HepG2 (cell line): ENCODE measurements at regions not wholly inside any gene's neighbourhood (a gene's known extent, or its start where the extent isn't known, plus 50 kb on each side); places are given as distances from the start of the nearest gene placed in this dataset.

Experiments
- ATAC-seq: fragments of 200-7000 bp; cut with Tn5 transposase; 3 replicates; pipeline ENCODE4 v1.9.1; 2020; ENCODE audit warnings: mild to moderate bottlenecking, moderate library complexity
- BruUV-seq: library from RNA; stranded (reverse); fragments of 400-500 nt; replicated peaks from 2 replicates; lab custom pipeline; 2021; lab: Mats Ljungman, UMichigan
- CTCF ChIA-PET: fragments of 300-600 bp; formaldehyde crosslinking; extraction: SDS; loops from one replicate; lab custom pipeline; 2021; ENCODE audit warnings: low total read pairs, inconsistent platforms, low intra/inter-chr PET ratio; lab: Yijun Ruan, JAX
- POLR2A ChIA-PET: fragments of 350-600 bp; sonication (Branson Sonifier 250); formaldehyde crosslinking; loops from one replicate; lab custom pipeline; 2020; ENCODE audit warnings: antibody characterized with exemption, inconsistent platforms; lab: Yijun Ruan, JAX
- DNase-seq: peaks from one replicate; pipeline ENCODE4 v3.0.0-alpha.2; 2015; ENCODE audit warnings: low spot score
- FAIRE-seq: peaks from 3 replicates; lab custom pipeline; 2011; peaks lifted over from hg19 to GRCh38; lab: Jason Lieb, UNC
- H2AFZ ChIP-seq: one replicate; pipeline ENCODE4 v1.6.1; 2011; ENCODE audit warnings: low read length, inconsistent platforms
- H3K27ac ChIP-seq: fragments of 300-600 bp; 3 replicates; pipeline ENCODE4 v1.8.0; 2011; ENCODE audit warnings: mixed run types, mild to moderate bottlenecking, mixed read lengths, low read length, inconsistent platforms; ENCODE audit not compliant: insufficient read depth; ENCODE audit errors: extremely low read length
- H3K27me3 ChIP-seq, 2 experiments: fragments of 200-600 bp in 1 of 2; 2 replicates in 1 of 2; 3 replicates in 1 of 2; pipeline versions ENCODE4 v1.6.0 to v1.8.0; 2011; ENCODE audit warnings: low read length in 2 of 2, mild to moderate bottlenecking in 2 of 2, moderate library complexity in 2 of 2, inconsistent platforms in 1 of 2; ENCODE audit not compliant: insufficient read depth in 2 of 2, control insufficient read depth in 1 of 2
- H3K36me3 ChIP-seq, 2 experiments: fragments of 200-600 bp in 1 of 2; replicated peaks in 1 of 2; 2 replicates in 1 of 2; 3 replicates in 1 of 2; pipeline versions ENCODE4 v1.5.1 to v1.8.0; 2011; ENCODE audit warnings: low read length in 2 of 2, inconsistent platforms in 1 of 2; ENCODE audit not compliant: insufficient read depth in 2 of 2, control insufficient read depth in 1 of 2
- H3K4me1 ChIP-seq: 2 replicates; pipeline ENCODE4 v1.5.1; 2012; ENCODE audit warnings: low read length, inconsistent platforms; ENCODE audit not compliant: insufficient read depth
- H3K4me2 ChIP-seq: 2 replicates; pipeline ENCODE4 v1.6.0; 2011; ENCODE audit warnings: low read depth, low read length, inconsistent platforms
- H3K4me3 ChIP-seq, 3 experiments: fragments of 200-600 bp in 1 of 3; sonication (generic), shearing (Covaris generic) in 1 of 3; replicated peaks in 1 of 3; 2 replicates each; pipeline ENCODE4 v1.5.1; 2011 to 2016; ENCODE audit warnings: low read length in 3 of 3, inconsistent platforms in 2 of 3, low read depth in 2 of 3, mild to moderate bottlenecking in 2 of 3, control low read depth in 1 of 3, mixed read lengths in 1 of 3; ENCODE audit not compliant: insufficient read depth in 1 of 3
- H3K79me2 ChIP-seq: one replicate; pipeline ENCODE4 v1.6.1; 2011; ENCODE audit warnings: low read length, inconsistent platforms; ENCODE audit not compliant: insufficient read depth
- H3K9ac ChIP-seq: 2 replicates; pipeline ENCODE4 v1.6.0; 2011; ENCODE audit warnings: mild to moderate bottlenecking, low read depth, low read length, inconsistent platforms; ENCODE audit not compliant: insufficient read depth
- H3K9me3 ChIP-seq: 2 replicates; pipeline ENCODE4 v1.5.1; 2012; ENCODE audit warnings: mild to moderate bottlenecking, low read length
- H4K20me1 ChIP-seq: 2 replicates; pipeline ENCODE4 v1.6.0; 2011; ENCODE audit warnings: inconsistent platforms, mild to moderate bottlenecking, low read length, moderate library complexity; ENCODE audit not compliant: insufficient read depth
- HOXA5 ChIP-seq: sonication (generic); formaldehyde crosslinking; IDR thresholded peaks from 2 replicates; pipeline ENCODE4 v1.4.0; 2020; ENCODE audit warnings: missing genetic modification reagents
- HOXA7 ChIP-seq: sonication (generic); formaldehyde crosslinking; IDR thresholded peaks from 2 replicates; pipeline ENCODE4 v1.8.1; 2022; ENCODE audit warnings: mild to moderate bottlenecking, missing genetic modification reagents, moderate library complexity
- HOXD1 ChIP-seq: sonication (generic); formaldehyde crosslinking; IDR thresholded peaks from 2 replicates; pipeline ENCODE4 v1.5.0; 2020; ENCODE audit warnings: missing genetic modification reagents
- IRF9 ChIP-seq: sonication (generic); formaldehyde crosslinking; IDR thresholded peaks from 2 replicates; pipeline ENCODE4 v1.8.0; 2022; ENCODE audit warnings: missing genetic modification reagents, mild to moderate bottlenecking, borderline replicate concordance
- MAFK ChIP-seq, 2 experiments: IDR thresholded peaks in 1 of 2; conservative IDR thresholded peaks in 1 of 2; 2 replicates each; pipeline ENCODE4 v1.6.1; 2011; ENCODE audit warnings: improper control_type of control experiment in 2 of 2, low read length in 2 of 2
- NCOA5 ChIP-seq: sonication (generic); formaldehyde crosslinking; IDR thresholded peaks from 2 replicates; pipeline ENCODE4 v1.4.0; 2020; ENCODE audit warnings: missing genetic modification reagents
- PLSCR1 ChIP-seq: sonication (generic); formaldehyde crosslinking; IDR thresholded peaks from 2 replicates; pipeline ENCODE4 v1.5.0; 2020; ENCODE audit warnings: missing genetic modification reagents, mild to moderate bottlenecking, borderline replicate concordance
- PREB ChIP-seq: sonication (generic); formaldehyde crosslinking; IDR thresholded peaks from 2 replicates; pipeline ENCODE4 v1.4.0; 2020; ENCODE audit warnings: missing genetic modification reagents
- SATB2 ChIP-seq: sonication (generic); formaldehyde crosslinking; IDR thresholded peaks from 2 replicates; pipeline ENCODE4 v1.5.0; 2020; ENCODE audit warnings: missing genetic modification reagents
- ZIK1 ChIP-seq: sonication (generic); formaldehyde crosslinking; IDR thresholded peaks from 2 replicates; pipeline ENCODE4 v1.5.0; 2020; ENCODE audit warnings: mild to moderate bottlenecking, low read depth, missing genetic modification reagents, borderline replicate concordance
- ZMAT3 ChIP-seq: sonication (generic); formaldehyde crosslinking; conservative IDR thresholded peaks from 2 replicates; pipeline ENCODE4 v1.7.0; 2021; ENCODE audit warnings: missing genetic modification reagents
- ZNF260 ChIP-seq: sonication (generic); formaldehyde crosslinking; IDR thresholded peaks from 2 replicates; pipeline ENCODE4 v1.4.0; 2020; ENCODE audit warnings: missing genetic modification reagents, low read depth, mild to moderate bottlenecking, borderline replicate concordance
- ZNF607 ChIP-seq: sonication (generic); formaldehyde crosslinking; IDR thresholded peaks from 2 replicates; pipeline ENCODE4 v1.5.1; 2020; ENCODE audit warnings: missing genetic modification reagents, mild to moderate bottlenecking, borderline replicate concordance
- ZSCAN21 ChIP-seq: sonication (generic); formaldehyde crosslinking; IDR thresholded peaks from 2 replicates; pipeline ENCODE4 v1.8.0; 2022; ENCODE audit warnings: mild to moderate bottlenecking, missing genetic modification reagents, moderate library complexity, borderline replicate concordance
- WGBS: methylation state at CpG from one replicate; pipeline ENCODE4 v1.1.6; 2017; ENCODE audit warnings: low lambda C conversion rate; 5-methylcytosine and 5-hydroxymethylcytosine counted together
- in situ Hi-C: cut with HindIII; loops from 2 replicates; pipeline ENCODE4 v1.10.0; 2017; ENCODE audit warnings: low pct_unique_long_range_greater_than_20kb; ENCODE audit not compliant: extremely low pct_ligation_motif_present
- intact Hi-C: fragments of 100-400 bp; cut with micrococcal nuclease; formaldehyde crosslinking; loops from one replicate; pipeline ENCODE4 v1.10.0; 2022; ENCODE audit not compliant: unreplicated experiment

- no peak for TF ChIP-seq IRF9 (CRISPR knock-in tag)
- TF ChIP-seq ZSCAN21 (CRISPR knock-in tag) = no peak
- TF ChIP-seq MAFK (conservative IDR thresholded peaks at IDR 0.05 in 1 of 2, IDR thresholded peaks at IDR 0.05 in 1 of 2; ENCODE audit: low read length in 2 of 2) = peak; percentile 85 to 95
Observed at GRCh38 chr7:120201290-120201689, 71.7 kb upstream of the KCND2 start (continued).

- no peak overlapping the region for H3K4me3 ChIP-seq
- H3K79me2 ChIP-seq = no peaks in the 10 kb centered on the region
- no peaks in the 10 kb centered on the region for H3K36me3 ChIP-seq
- FAIRE-seq (no peak), DNase-seq (no peak), ATAC-seq (no peak)
- no peak overlapping the region for H3K9ac ChIP-seq
- H3K4me2 ChIP-seq = no peak overlapping the region
- intact Hi-C loops = no loop called here
- WGBS = 42% methylated on average over 2 of the region's 2 CpGs
- POLR2A ChIA-PET = no interaction called here
- H3K27me3 ChIP-seq = no peaks in the 10 kb centered on the region
- no peak overlapping the region for H2AFZ ChIP-seq
- H3K9me3 ChIP-seq = no peaks in the 10 kb centered on the region
- H4K20me1 ChIP-seq = no peaks in the 10 kb centered on the region
- in situ Hi-C loops = no loop called here
- no TSS peak for BruUV-seq
- no peaks in the 10 kb centered on the region for H3K4me1 ChIP-seq
- H3K27ac ChIP-seq = no peak overlapping the region
- CTCF ChIA-PET = no interaction called here
- TF ChIP-seq HOXA7 (no peak), PREB (CRISPR knock-in tag) (no peak), HOXD1 (CRISPR knock-in tag) (no peak), ZMAT3 (CRISPR knock-in tag) (no peak), ZIK1 (no peak), NCOA5 (CRISPR knock-in tag) (no peak), ZNF260 (CRISPR knock-in tag) (no peak), HOXA5 (no peak), SATB2 (CRISPR knock-in tag) (no peak), PLSCR1 (CRISPR knock-in tag) (no peak), ZNF607 (CRISPR knock-in tag) (no peak)
Observed at GRCh38 chr7:120205101-120205500, 67.9 kb upstream of the KCND2 start.
